HK-2 (cell line): ENCODE measurements at regions not wholly inside any gene's neighbourhood (a gene's known extent, or its start where the extent isn't known, plus 50 kb on each side); places are given as distances from the start of the nearest gene placed in this dataset.

Experiments used
- DNase-seq: peaks from one replicate; pipeline ENCODE4 v3.0.0-alpha.2; 2018; ENCODE audit not compliant: unreplicated experiment

- DNase-seq, result no peak
These were observed 168.4 kb upstream of the AVPR1A start for GRCh38 chr12:63319386-63319785.

GRCh38 chr12:63318933-63319332 lies 167.9 kb upstream of the AVPR1A start:
- no peak for DNase-seq

GRCh38 chr12:63318313-63318712 lies 167.3 kb upstream of the AVPR1A start:
- DNase-seq, result no peak

- no peak for DNase-seq
These were observed 166.9 kb upstream of the AVPR1A start for GRCh38 chr12:63317880-63318279.

- no peak for DNase-seq
These were observed 166.4 kb upstream of the AVPR1A start for GRCh38 chr12:63317286-63317846.

- DNase-seq, result no peak
These were observed 162.1 kb upstream of the AVPR1A start for GRCh38 chr12:63313139-63313538.

- no peak for DNase-seq
These were observed 157.7 kb upstream of the AVPR1A start for GRCh38 chr12:63308671-63309070.

GRCh38 chr12:63307849-63308248 lies 156.8 kb upstream of the AVPR1A start:
- DNase-seq, result no peak

- no peak for DNase-seq
These were observed 155.2 kb upstream of the AVPR1A start for GRCh38 chr12:63305901-63306875.

GRCh38 chr12:63304887-63305316 lies 153.9 kb upstream of the AVPR1A start:
- no peak for DNase-seq

- DNase-seq, result no peak
These were observed 152.0 kb upstream of the AVPR1A start for GRCh38 chr12:63302941-63303536.

- no peak for DNase-seq
These were observed 151.4 kb upstream of the AVPR1A start for GRCh38 chr12:63302269-63302940.

GRCh38 chr12:63301311-63301710 lies 150.3 kb upstream of the AVPR1A start:
- no peak for DNase-seq

GRCh38 chr12:63298386-63298930 lies 147.5 kb upstream of the AVPR1A start:
- DNase-seq, result no peak

- DNase-seq, result peak; percentile 41
These were observed 143.3 kb upstream of the AVPR1A start for GRCh38 chr12:63294327-63294632.

GRCh38 chr12:63292471-63293221 lies 141.6 kb upstream of the AVPR1A start:
- no peak for DNase-seq

GRCh38 chr12:63276537-63277365 lies 125.8 kb upstream of the AVPR1A start:
- peak; percentile 26 for DNase-seq

GRCh38 chr12:63266988-63267387 lies 116.0 kb upstream of the AVPR1A start:
- DNase-seq, result no peak

GRCh38 chr12:63264629-63265028 lies 113.6 kb upstream of the AVPR1A start:
- no peak for DNase-seq

- DNase-seq, result no peak
These were observed 99.5 kb upstream of the AVPR1A start for GRCh38 chr12:63250486-63250885.
